ENCODE measurements at regions not wholly inside any gene's neighbourhood (a gene's known extent, or its start where the extent isn't known, plus 50 kb on each side); places are given as distances from the start of the nearest gene placed in this dataset.

- no peak for TF ChIP-seq CTCF (IDR thresholded peaks at IDR 0.05; ENCODE audit: low read depth, low read length, missing control alignments)
- H3K4me3 ChIP-seq (replicated peaks; ENCODE audit: low read depth, low read length): no peak overlapping the region
- no peak for DNase-seq (ENCODE audit: extremely low read depth, low read depth)
Measured at GRCh38 chr3:83890039-83890762, 1068.6 kb upstream of the CADM2 start.

DNA sequence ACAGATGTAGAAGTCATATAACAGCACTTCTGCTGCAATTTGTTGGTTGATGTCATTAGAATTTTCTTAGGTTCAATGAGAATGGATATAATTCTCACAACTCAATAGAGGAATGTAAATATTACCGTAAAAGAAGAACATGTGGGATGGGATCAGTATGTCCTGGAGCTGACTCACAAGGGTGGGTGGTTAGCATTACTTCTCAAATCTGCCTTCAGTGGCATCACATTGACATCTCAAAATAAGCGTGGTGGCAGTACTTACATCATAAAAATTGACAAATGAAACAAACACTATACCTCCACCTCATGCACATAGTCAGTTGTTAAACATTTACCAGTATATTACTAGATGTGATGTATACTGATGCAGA is 1068.0 kb upstream of the CADM2 start:
- no peak overlapping the region for H3K4me3 ChIP-seq (replicated peaks; ENCODE audit: low read depth, low read length)
- TF ChIP-seq CTCF (IDR thresholded peaks at IDR 0.05; ENCODE audit: low read depth, low read length, missing control alignments): no peak
- DNase-seq (ENCODE audit: extremely low read depth, low read depth): no peak

- DNase-seq (ENCODE audit: extremely low read depth, low read depth): no peak
- TF ChIP-seq CTCF (IDR thresholded peaks at IDR 0.05; ENCODE audit: low read depth, low read length, missing control alignments): no peak
- no peak overlapping the region for H3K4me3 ChIP-seq (replicated peaks; ENCODE audit: low read depth, low read length)
Measured at GRCh38 chr3:83894223-83894622, 1064.6 kb upstream of the CADM2 start.

- H3K4me3 ChIP-seq (replicated peaks; ENCODE audit: low read depth, low read length): no peak overlapping the region
- TF ChIP-seq CTCF (IDR thresholded peaks at IDR 0.05; ENCODE audit: low read depth, low read length, missing control alignments): no peak
Measured at GRCh38 chr3:83895892-83896291, 1062.9 kb upstream of the CADM2 start.

GRCh38 chr3:83902787-83903533 is 1055.8 kb upstream of the CADM2 start:
- TF ChIP-seq CTCF (IDR thresholded peaks at IDR 0.05; ENCODE audit: low read depth, low read length, missing control alignments): no peak
- no peak overlapping the region for H3K4me3 ChIP-seq (replicated peaks; ENCODE audit: low read depth, low read length)
- no peak for DNase-seq (ENCODE audit: extremely low read depth, low read depth)

More at GRCh38 chr3:83895892-83896291, 1062.9 kb upstream of the CADM2 start:
- no peak for DNase-seq (ENCODE audit: extremely low read depth, low read depth)

DNA sequence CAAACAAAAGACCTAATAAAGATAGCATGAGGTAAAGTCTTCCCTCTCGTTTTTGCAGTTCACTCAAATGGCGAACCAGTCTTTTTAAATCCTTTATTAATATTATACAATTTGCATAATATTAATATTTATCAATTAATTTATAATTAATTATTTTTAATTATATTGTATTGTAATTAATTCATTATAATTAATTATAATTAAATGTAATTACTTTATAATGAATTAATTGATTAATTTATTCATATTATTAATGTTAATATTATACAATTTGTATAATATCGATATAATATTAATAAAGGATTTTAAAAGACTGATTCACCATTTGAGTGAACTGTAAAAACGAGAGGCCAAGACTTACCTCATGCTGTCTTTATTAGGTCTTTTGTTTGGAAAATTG is 1045.4 kb upstream of the CADM2 start:
- no peak for TF ChIP-seq CTCF (IDR thresholded peaks at IDR 0.05; ENCODE audit: low read depth, low read length, missing control alignments)
- no peak overlapping the region for H3K4me3 ChIP-seq (replicated peaks; ENCODE audit: low read depth, low read length)
- no peak for DNase-seq (ENCODE audit: extremely low read depth, low read depth)

Measured in HFF-Myc (cell line).